Heart left ventricle (tissue), 13 donors: ENCODE measurements at regions not wholly inside any gene's neighbourhood (a gene's known extent, or its start where the extent isn't known, plus 50 kb on each side); places are given as distances from the start of the nearest gene placed in this dataset.

Source experiments
- POLR2A ChIP-seq, 2 donors: fragments of 450-650 bp; IDR thresholded peaks; one replicate each; pipeline ENCODE4 v1.6.1; 2017; ENCODE audit warnings: antibody characterized with exemption in 2 of 2, mild to moderate bottlenecking in 2 of 2, moderate library complexity in 2 of 2
- TF ChIP-seq, protein P1 (sequence below), 12 donors: fragments of 200-600 bp; sonication (generic) in 4 of 12; IDR thresholded peaks; one replicate each; pipeline versions ENCODE4 v1.5.0 to v1.8.0; 2018 to 2022; ENCODE audit warnings: antibody characterized with exemption in 12 of 12, mild to moderate bottlenecking in 5 of 12
- donor health status: ischemic (EF 13 %, LVEDD 7.1; RV severe dilation, severe dysfunction).
- donor health status: DM: no; HTN: yes; CAD: no.
- donor health status: DM: no; HTN: no; CAD: no.
- donor health status: ischemic (EF 25% LVEDD 6.9; RV normal size, moderate dysfunction).
- donor health status: ischemic (EF 25% LVEDD 5.7; RV mildly dilated, moderate dysfunction).
- donor health status: ischemic (EF 35%, LVEDD 5.7; RV mildly dilated, moderate dysfunction).
- donor health status: nonischemic (EF 11% LVEDD 7.7; RV severe dilation, severe dysfunction).
- donor health status: DM: yes; HTN: yes; CAD: no.
- donor health status: PGD.
- donor health status: ischemic (EF 29% LVEDD 5.4; RV normal size, mild dysfunction).
- donor health status: nonischemic (EF 23%, LVEDD 6.1; RV moderate dilation, normal function).

DNA sequence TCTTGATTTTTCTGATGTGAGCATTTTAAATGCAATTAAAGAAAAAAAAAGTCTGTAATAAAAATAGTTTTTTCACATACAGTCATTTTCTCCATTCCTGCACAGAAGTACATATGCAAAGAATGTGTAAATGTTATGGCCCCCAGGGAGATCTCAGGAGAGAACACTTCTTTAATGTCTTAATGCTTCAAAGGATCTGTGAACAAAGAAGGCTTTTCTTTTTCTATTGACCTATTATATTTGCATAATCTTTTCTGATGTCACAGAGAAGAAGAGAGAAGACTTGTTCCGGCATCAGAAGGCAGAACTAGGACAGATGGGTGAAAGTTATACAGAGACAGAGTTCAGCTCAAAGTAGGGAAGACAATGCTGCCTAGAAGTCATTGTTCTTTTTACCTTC is 413.5 kb upstream of the STXBP6 start:
- TF ChIP-seq, protein P1, sequence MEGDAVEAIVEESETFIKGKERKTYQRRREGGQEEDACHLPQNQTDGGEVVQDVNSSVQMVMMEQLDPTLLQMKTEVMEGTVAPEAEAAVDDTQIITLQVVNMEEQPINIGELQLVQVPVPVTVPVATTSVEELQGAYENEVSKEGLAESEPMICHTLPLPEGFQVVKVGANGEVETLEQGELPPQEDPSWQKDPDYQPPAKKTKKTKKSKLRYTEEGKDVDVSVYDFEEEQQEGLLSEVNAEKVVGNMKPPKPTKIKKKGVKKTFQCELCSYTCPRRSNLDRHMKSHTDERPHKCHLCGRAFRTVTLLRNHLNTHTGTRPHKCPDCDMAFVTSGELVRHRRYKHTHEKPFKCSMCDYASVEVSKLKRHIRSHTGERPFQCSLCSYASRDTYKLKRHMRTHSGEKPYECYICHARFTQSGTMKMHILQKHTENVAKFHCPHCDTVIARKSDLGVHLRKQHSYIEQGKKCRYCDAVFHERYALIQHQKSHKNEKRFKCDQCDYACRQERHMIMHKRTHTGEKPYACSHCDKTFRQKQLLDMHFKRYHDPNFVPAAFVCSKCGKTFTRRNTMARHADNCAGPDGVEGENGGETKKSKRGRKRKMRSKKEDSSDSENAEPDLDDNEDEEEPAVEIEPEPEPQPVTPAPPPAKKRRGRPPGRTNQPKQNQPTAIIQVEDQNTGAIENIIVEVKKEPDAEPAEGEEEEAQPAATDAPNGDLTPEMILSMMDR (IDR thresholded peaks at IDR 0.05) = no peak
- no peak for TF ChIP-seq POLR2A (IDR thresholded peaks at IDR 0.05)
